ENCODE measurements at regions not wholly inside any gene's neighbourhood (a gene's known extent, or its start where the extent isn't known, plus 50 kb on each side); places are given as distances from the start of the nearest gene placed in this dataset.

DNA sequence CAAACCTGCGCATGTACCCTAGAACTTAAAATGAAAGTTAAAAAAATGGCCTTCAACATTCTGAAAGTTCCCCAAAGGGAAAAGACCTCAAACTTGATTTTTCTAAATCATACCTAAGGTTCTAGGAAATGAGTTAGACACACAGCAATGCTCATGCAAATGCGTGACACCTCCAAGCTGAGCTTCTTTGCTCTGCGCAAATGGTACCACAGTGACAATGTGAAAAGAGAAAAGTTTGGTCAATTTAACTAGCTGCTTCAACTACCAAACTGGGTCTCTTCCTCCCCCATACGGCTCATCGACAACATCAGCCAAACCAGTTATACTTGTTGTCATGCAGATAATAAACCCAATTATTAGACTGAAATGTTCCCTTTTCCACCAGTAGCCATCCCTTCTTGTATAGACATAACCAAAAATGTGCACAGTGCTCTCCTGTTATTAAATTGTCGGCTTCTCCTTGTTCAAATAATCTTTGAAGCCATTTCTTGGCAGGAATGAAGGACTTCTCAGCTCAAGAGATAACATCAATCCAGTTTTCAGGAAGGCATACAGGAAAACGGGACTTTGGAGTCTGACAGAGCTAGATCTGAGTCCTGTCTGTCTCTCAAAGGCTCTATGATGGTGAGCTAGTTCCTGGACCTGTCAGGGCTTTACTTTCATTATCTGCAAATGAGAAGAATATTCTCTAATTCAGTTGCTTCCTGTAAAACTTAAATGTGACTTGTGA, 185.6 kb upstream of the NR3C1 start (continued):
- peak; percentile 16; the same call in 1 of the 2 replicates for TF ChIP-seq RARA (CRISPR knock-in tag; IDR thresholded peaks at IDR 0.05)
- no peak for TF ChIP-seq DNMT1 (CRISPR knock-in tag; IDR thresholded peaks at IDR 0.05)
- TF ChIP-seq, protein P1, sequence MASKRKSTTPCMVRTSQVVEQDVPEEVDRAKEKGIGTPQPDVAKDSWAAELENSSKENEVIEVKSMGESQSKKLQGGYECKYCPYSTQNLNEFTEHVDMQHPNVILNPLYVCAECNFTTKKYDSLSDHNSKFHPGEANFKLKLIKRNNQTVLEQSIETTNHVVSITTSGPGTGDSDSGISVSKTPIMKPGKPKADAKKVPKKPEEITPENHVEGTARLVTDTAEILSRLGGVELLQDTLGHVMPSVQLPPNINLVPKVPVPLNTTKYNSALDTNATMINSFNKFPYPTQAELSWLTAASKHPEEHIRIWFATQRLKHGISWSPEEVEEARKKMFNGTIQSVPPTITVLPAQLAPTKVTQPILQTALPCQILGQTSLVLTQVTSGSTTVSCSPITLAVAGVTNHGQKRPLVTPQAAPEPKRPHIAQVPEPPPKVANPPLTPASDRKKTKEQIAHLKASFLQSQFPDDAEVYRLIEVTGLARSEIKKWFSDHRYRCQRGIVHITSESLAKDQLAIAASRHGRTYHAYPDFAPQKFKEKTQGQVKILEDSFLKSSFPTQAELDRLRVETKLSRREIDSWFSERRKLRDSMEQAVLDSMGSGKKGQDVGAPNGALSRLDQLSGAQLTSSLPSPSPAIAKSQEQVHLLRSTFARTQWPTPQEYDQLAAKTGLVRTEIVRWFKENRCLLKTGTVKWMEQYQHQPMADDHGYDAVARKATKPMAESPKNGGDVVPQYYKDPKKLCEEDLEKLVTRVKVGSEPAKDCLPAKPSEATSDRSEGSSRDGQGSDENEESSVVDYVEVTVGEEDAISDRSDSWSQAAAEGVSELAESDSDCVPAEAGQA (IDR thresholded peaks at IDR 0.05; ENCODE audit: low read depth): no peak
- TF ChIP-seq, protein P1 (CRISPR knock-in tag; IDR thresholded peaks at IDR 0.05; ENCODE audit: borderline replicate concordance): no peak
- TF ChIP-seq, protein P2, sequence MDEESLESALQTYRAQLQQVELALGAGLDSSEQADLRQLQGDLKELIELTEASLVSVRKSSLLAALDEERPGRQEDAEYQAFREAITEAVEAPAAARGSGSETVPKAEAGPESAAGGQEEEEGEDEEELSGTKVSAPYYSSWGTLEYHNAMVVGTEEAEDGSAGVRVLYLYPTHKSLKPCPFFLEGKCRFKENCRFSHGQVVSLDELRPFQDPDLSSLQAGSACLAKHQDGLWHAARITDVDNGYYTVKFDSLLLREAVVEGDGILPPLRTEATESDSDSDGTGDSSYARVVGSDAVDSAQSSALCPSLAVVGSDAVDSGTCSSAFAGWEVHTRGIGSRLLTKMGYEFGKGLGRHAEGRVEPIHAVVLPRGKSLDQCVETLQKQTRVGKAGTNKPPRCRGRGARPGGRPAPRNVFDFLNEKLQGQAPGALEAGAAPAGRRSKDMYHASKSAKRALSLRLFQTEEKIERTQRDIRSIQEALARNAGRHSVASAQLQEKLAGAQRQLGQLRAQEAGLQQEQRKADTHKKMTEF (CRISPR knock-in tag; IDR thresholded peaks at IDR 0.05): peak; percentile 22; the same call in 1 of the 2 replicates
- no peak for TF ChIP-seq ARNTL (CRISPR knock-in tag; IDR thresholded peaks at IDR 0.05)
- TF ChIP-seq, protein P3, sequence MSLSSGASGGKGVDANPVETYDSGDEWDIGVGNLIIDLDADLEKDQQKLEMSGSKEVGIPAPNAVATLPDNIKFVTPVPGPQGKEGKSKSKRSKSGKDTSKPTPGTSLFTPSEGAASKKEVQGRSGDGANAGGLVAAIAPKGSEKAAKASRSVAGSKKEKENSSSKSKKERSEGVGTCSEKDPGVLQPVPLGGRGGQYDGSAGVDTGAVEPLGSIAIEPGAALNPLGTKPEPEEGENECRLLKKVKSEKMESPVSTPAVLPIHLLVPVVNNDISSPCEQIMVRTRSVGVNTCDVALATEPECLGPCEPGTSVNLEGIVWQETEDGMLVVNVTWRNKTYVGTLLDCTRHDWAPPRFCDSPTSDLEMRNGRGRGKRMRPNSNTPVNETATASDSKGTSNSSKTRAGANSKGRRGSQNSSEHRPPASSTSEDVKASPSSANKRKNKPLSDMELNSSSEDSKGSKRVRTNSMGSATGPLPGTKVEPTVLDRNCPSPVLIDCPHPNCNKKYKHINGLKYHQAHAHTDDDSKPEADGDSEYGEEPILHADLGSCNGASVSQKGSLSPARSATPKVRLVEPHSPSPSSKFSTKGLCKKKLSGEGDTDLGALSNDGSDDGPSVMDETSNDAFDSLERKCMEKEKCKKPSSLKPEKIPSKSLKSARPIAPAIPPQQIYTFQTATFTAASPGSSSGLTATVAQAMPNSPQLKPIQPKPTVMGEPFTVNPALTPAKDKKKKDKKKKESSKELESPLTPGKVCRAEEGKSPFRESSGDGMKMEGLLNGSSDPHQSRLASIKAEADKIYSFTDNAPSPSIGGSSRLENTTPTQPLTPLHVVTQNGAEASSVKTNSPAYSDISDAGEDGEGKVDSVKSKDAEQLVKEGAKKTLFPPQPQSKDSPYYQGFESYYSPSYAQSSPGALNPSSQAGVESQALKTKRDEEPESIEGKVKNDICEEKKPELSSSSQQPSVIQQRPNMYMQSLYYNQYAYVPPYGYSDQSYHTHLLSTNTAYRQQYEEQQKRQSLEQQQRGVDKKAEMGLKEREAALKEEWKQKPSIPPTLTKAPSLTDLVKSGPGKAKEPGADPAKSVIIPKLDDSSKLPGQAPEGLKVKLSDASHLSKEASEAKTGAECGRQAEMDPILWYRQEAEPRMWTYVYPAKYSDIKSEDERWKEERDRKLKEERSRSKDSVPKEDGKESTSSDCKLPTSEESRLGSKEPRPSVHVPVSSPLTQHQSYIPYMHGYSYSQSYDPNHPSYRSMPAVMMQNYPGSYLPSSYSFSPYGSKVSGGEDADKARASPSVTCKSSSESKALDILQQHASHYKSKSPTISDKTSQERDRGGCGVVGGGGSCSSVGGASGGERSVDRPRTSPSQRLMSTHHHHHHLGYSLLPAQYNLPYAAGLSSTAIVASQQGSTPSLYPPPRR (CRISPR knock-in tag; IDR thresholded peaks at IDR 0.05; ENCODE audit: borderline replicate concordance): no peak
- TF ChIP-seq ZNF496 (CRISPR knock-in tag; IDR thresholded peaks at IDR 0.05; ENCODE audit: insufficient replicate concordance): no peak
- TF ChIP-seq ZNF724P (CRISPR knock-in tag; IDR thresholded peaks at IDR 0.05; ENCODE audit: borderline replicate concordance): no peak
- TF ChIP-seq SOX5 (CRISPR knock-in tag; IDR thresholded peaks at IDR 0.05; ENCODE audit: borderline replicate concordance): 0 out of 2 replicates have a peak, but pooled peaks have one; percentile 13
- peak; percentile 22; the same call in 1 of the 2 replicates for TF ChIP-seq RXRB (CRISPR knock-in tag; IDR thresholded peaks at IDR 0.05; ENCODE audit: borderline replicate concordance)
- TF ChIP-seq, protein P4, sequence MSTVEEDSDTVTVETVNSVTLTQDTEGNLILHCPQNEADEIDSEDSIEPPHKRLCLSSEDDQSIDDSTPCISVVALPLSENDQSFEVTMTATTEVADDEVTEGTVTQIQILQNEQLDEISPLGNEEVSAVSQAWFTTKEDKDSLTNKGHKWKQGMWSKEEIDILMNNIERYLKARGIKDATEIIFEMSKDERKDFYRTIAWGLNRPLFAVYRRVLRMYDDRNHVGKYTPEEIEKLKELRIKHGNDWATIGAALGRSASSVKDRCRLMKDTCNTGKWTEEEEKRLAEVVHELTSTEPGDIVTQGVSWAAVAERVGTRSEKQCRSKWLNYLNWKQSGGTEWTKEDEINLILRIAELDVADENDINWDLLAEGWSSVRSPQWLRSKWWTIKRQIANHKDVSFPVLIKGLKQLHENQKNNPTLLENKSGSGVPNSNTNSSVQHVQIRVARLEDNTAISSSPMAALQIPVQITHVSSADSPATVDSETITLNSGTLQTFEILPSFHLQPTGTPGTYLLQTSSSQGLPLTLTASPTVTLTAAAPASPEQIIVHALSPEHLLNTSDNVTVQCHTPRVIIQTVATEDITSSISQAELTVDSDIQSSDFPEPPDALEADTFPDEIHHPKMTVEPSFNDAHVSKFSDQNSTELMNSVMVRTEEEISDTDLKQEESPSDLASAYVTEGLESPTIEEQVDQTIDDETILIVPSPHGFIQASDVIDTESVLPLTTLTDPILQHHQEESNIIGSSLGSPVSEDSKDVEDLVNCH (CRISPR knock-in tag; IDR thresholded peaks at IDR 0.05): no peak
- TF ChIP-seq ZFX (CRISPR knock-in tag; IDR thresholded peaks at IDR 0.05; ENCODE audit: low read depth): no peak

Data from HepG2 (cell line).